Ovary (tissue), 3 donors: ENCODE measurements at regions not wholly inside any gene's neighbourhood (a gene's known extent, or its start where the extent isn't known, plus 50 kb on each side); places are given as distances from the start of the nearest gene placed in this dataset.

Source experiments
- CTCF ChIP-seq, 3 donors: fragments of 450-650 bp in 2 of 3; fragments of 200-600 bp in 1 of 3; IDR thresholded peaks; one replicate each; pipeline versions ENCODE4 v1.5.1 to v1.8.0; 2016 to 2022; ENCODE audit warnings: antibody characterized with exemption in 3 of 3, mild to moderate bottlenecking in 1 of 3
- POLR2A ChIP-seq: fragments of 450-650 bp; IDR thresholded peaks from one replicate; pipeline ENCODE4 v1.6.1; 2017; ENCODE audit warnings: antibody characterized with exemption, mild to moderate bottlenecking, moderate library complexity
- donor health status: DM: no; HTN: no; CAD: no.

DNA sequence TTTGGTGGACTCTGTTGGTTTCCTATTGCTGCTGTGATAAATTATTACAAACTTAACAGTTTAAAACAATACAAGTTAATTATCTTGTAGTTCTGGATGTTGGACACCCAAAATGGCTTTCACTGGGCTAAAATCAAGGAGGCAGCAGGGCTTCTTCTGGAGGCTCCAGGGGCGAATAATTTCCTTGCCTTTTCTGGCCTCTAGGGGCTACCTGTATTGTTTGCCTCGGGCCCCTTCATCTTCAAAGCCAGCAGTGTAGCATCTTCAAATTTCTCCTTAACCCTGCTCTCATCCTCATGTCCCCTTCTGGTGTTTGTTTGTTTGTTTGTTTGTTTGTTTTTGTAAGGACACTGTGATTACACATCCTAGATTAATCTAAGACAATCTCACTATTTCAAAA lies 60.5 kb upstream of the ANKEF1 start:
- TF ChIP-seq CTCF (IDR thresholded peaks at IDR 0.05) (no peak), POLR2A (no peak)
